Fibroblast of gingiva (primary cell): ENCODE measurements at regions not wholly inside any gene's neighbourhood (a gene's known extent, or its start where the extent isn't known, plus 50 kb on each side); places are given as distances from the start of the nearest gene placed in this dataset.
A peak's percentile ranks its signal among the peaks of the same experiment; 100 is the strongest.
"Not testable (repeated sequence)": the region's sequence is repeated elsewhere in the genome, so short reads cannot be mapped to it uniquely, and the experiment has no call there.

Experiments used
- DNase-seq: peaks from one replicate; pipeline ENCODE4 v3.0.0-alpha.2; 2011; ENCODE audit warnings: low read depth

- not testable (repeated sequence) for DNase-seq
These were observed 533.3 kb downstream of the RPIA start for GRCh38 chr2:89224803-89225202.

DNA sequence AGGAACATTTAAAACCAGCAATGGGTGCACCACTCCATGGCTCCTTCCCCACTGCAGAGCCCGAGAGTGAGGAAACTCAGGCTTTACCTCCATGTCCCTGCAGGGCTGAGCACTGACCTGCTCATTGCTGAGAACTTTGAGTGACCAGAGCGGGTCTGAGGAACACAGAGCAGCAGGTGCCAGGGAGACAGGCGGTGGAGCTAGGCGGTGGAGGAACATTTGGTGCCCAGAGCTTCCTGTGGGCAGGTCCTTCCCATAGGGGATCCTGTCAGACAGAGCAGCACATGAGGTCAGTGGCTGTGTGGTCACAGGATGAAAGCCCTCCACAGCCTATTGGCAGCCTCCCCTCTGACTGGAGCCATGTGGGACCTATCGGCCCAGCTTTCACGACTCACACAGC lies 538.5 kb downstream of the RPIA start:
- not testable (repeated sequence) for DNase-seq

DNA sequence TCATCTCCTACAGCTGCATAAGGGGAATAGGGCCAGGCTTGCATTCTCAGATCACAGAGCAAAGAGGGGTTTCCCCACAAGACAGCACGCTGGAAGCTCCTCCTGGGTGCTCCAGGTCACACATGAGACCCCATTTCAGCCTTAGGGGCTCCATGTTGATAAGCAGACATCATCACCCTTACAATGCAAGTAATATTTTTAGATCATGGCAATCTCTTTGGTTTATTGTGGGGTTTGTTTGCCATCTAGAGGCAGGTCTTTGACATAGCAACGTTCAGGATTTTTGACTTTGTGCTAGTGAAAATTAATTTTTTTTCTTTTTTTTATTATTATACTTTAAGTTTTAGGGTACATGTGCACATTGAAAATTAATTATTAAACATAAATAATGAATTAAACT lies 539.8 kb downstream of the RPIA start:
- not testable (repeated sequence) for DNase-seq

DNA sequence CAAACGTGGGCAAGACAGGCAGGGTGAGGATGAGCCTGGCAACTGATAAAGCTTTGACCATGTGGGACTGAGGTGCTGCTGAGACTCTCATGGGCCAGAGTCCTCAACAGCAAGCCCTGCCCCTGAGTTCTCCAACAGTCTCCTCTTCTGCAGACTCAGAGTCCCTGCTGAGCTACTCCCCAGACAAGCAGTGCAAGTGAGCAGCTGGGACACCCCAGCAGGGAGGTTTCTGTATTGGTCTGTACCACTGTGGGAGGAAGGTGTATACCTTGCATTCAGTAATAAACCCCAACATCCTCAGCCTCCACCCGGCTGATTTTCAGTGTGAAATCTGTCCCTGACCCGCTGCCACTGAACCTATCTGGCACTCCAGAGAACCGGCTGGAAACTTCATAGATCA lies 542.5 kb downstream of the RPIA start:
- not testable (repeated sequence) for DNase-seq

DNA sequence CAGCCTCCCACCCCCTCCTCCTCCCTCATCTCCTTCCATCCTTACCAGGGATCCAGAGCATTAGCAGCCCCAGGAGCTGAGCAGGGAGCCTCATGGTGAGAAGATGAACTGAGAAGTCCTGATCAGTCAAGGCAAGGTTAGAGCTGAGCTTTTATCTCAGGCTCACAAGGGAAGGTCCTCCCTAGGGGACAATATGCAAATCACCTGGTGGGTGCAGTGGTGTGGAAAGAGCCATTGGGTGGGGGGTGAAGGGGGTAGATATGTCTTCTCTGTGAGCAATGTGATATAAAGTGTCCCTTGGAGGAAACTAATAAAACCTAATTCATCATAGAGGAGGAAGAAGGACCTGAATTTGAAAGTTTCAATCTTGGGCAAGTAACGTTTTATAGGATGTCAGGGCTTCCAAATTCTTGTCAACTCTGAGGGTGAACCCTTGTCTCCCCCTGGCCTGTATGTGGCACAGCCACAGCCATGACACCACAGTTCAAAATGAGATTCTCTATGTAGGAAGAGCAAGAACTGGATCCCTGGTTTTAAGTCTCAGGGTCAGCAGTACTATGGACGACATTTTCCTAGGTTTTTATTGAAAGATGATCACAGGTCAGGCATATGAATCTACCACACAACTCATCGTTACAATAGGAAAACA lies 543.5 kb downstream of the RPIA start:
- not testable (repeated sequence) for DNase-seq

GRCh38 chr2:89236832-89237450 lies 545.5 kb downstream of the RPIA start:
- DNase-seq: not testable (repeated sequence)

DNA sequence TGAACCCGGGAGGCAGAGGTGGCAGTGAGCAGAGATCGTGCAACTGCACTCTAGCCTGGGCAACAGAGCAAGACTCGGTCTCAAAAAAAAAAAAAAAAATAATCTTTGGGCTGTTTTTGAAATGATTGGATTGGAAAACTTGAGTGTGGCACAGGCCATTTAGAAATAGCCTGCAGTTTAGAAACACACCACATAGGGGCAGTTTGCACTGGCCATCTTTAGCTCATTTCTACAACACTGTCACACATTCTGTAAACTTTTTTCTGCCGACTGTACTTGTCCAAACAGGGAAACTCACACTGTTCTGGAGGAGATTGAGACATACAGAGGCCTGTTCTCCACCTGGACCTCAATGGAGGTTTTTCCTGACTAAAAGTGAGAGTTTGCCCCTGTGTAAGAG lies 546.3 kb downstream of the RPIA start:
- not testable (repeated sequence) for DNase-seq

GRCh38 chr2:89243114-89243700 lies 551.7 kb downstream of the RPIA start:
- DNase-seq: not testable (repeated sequence)

DNA sequence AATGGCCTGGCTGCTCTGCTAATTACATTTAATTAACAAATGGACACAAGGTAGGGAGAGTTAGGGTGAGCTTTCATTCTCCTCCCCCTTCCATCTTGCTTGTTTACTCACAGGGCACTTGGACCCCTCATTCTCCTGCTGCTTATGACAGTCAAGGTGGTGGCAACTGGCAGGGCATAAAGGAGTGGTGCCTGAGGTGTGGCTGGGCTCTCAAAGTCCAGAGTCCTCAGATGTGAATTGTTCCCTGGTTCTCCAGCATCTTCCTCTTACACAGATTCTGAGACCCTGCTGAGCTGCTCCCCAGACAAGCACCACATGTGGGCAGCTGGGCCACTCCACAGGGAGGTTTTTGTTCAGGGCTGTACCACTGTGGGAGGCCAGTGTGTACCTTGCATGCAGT lies 552.9 kb downstream of the RPIA start:
- not testable (repeated sequence) for DNase-seq

DNA sequence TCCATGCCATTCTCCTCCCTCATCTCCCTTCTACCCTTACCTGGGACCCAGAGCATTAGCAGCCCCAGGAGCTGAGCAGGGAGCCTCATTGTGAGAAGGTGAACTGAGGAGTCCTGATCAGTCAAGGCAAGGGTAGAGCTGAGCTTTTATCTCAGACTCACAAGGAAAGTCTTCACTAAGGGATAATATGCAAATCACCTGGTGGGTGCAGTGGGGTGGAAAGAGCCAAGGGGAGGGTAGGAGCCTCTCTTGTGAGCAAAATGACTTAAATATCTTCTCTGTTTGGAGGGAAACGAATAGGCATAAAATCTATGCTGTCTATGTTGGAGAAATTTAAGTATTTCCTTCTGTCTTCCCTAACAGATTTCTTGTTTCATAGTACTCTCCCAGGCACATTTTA lies 554.0 kb downstream of the RPIA start:
- DNase-seq: not testable (repeated sequence)

DNA sequence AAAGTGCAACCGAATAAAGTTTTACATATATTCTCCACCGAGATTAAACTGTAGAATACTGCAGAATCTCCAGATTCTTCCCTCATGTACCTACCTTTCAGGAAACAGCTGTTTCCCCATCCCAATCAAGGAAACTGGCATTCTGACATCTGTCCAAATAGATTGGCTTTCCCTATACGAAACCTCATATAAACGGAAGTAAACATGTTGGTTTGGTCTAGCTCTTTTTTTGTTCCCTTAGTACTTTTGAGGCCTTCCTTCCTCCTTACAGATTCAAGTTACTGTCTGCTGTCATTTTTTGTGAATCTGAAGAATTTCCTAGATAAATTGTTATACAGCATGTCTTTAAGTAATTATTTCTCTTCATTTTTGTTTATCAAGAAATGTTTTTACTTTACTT lies 554.6 kb downstream of the RPIA start:
- not testable (repeated sequence) for DNase-seq

DNA sequence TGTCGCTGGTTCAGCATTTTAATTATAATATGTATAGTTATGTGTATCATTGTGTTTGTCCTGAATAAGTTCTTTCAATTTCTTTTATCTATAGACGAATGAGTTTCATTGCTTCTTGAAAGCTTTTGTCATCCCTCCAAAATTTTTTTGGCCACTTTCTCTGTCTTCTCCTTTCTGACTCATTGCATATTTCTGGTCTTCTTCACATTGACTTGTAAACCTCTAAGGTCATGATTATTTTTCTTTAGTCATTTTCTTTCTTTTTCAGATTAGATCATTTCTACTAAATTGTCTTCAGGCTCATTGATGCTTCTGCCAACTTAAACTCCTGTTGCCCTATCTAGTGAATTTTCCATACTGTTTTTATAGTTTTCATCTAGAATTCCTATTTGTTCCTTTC lies 555.1 kb downstream of the RPIA start:
- peak; percentile 38 for DNase-seq

DNA sequence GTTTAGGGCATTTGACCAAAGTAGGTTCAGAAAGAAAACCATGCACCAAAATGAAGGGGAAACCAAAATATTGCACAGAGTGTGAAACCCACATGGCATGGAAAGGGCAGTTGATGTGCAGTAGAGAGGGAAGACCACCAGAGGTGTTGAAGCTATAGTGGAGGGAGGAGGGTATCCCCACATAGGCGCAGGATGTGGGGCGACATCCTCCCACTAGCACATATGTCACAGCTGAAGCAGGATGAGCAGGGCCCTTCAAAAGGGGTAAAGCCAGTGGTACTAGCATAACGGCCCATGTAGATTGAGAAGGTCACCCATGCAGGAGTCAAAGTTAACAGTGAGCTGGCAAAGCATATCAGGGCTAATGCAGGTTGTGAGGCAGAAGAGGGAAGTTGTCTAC lies 563.5 kb downstream of the RPIA start:
- DNase-seq: not testable (repeated sequence)

DNA sequence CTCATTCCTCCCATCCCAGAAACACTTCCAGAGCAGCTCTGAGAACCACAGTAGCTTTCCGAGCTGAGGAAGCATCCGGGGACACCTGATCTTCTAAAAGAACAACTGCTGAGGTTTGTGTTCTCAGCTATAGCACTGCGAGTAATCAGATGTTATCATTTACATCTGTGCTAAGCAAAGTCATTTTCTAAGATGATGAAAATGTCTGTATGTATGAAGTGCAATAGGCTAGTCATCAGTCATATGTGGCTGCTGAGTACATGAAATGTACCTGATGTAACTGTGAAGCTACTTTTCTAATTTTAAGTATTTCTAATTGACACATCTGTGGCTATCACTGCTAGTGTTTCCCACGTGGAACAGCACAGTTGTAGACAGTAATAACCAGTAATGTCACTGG lies 582.0 kb downstream of the RPIA start:
- not testable (repeated sequence) for DNase-seq

- not testable (repeated sequence) for DNase-seq
These were observed 589.1 kb downstream of the RPIA start for GRCh38 chr2:89280536-89280935.

DNA sequence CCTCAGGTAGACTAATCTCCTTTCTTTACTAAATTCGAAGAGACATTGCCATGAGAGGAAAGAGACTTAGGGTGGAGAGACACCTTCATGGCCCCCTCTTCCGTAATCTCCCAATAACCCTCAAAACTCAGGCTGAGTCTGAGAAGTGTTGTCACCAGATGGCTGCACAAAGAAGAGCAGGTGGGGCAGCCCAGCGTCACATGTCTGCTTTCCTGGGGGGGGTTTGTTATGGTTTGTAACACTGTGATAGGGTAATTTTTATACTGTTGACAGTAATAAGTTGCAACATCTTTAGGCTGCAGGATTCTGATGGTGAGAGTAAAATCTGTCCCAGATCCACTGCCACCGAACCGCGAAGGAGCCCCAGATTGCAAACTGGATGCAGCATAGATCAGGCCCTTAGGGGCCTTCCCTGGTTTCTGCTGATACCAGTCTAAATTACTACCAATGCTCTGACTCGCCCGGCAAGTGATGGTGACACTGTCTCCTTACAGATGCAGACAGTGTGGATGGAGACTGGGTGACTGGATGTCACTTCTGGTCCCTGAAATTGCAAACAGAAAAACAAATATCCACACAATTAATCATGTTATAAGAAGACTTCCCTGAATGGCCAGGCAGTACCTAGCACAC lies 595.1 kb downstream of the RPIA start:
- not testable (repeated sequence) for DNase-seq

DNA sequence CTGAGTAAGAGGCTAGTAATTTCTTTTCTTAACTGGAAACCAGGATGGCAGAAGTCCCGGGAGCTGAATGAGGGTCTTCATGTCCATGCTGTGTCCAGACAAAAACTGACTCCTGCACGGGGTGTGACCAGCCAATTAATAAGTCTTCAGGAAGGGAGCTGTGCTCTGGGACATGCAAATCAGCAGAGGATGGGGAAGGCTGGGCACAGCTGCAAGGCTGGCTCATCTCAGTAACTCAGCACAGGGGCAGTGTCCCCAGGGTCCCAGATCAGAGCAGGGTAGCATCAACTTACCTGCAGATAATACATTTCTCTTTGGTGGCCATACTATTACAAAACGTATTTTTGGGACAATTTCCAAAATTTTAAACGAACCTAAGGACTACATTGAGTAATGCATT lies 595.6 kb downstream of the RPIA start:
- not testable (repeated sequence) for DNase-seq

GRCh38 chr2:89291717-89292298 lies 600.3 kb downstream of the RPIA start:
- not testable (repeated sequence) for DNase-seq

GRCh38 chr2:89293399-89293798 lies 601.9 kb downstream of the RPIA start:
- not testable (repeated sequence) for DNase-seq

- not testable (repeated sequence) for DNase-seq
These were observed 602.9 kb downstream of the RPIA start for GRCh38 chr2:89294335-89294734.

DNA sequence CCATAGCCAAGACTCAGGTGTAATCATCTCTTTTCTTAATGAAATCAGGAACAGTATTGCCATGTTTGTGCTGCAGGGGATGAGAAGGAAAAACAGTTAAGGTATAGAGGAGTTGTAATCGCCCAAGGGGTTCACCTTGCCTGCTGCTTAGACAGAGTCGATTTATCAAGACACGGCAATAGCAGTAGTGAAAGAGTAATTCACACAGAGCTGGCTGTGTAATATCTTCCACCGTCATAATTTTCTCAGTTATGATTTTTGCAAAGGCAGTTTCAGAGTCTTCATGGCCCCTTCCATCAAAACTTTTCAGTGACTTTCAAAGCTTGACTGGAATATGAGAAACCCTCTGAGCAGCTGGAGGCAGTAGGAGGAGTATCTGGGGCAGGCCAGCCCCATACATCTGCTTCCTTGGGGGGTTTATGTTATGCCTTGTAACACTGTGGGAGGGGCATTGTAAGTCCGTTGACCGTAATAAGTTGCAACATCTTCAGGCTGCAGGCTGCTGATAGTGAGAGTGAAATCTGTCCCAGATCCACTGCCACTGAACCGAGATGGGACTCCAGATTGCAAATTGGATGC lies 605.4 kb downstream of the RPIA start:
- DNase-seq: not testable (repeated sequence)

- DNase-seq: not testable (repeated sequence)
These were observed 607.7 kb downstream of the RPIA start for GRCh38 chr2:89299196-89299595.
